H9 (cell line): ENCODE measurements at regions not wholly inside any gene's neighbourhood (a gene's known extent, or its start where the extent isn't known, plus 50 kb on each side); places are given as distances from the start of the nearest gene placed in this dataset.

Experiments used
- DNase-seq: peaks from one replicate; pipeline ENCODE4 v3.0.0-alpha.2; 2017
- H2AFZ ChIP-seq: one replicate; pipeline ENCODE4 v1.6.1; 2013; ENCODE audit warnings: mild to moderate bottlenecking, low read length, control low read depth, moderate library complexity
- H2AK5ac ChIP-seq: 2 replicates; pipeline ENCODE4 v1.6.1; 2013; ENCODE audit warnings: low read length, control low read depth, mixed read lengths; ENCODE audit not compliant: insufficient read length
- H2BK120ac ChIP-seq: one replicate; pipeline ENCODE4 v1.6.1; 2013; ENCODE audit warnings: low read depth, mild to moderate bottlenecking, low read length, control low read depth, inconsistent platforms; ENCODE audit not compliant: poor library complexity, severe bottlenecking
- H2BK12ac ChIP-seq: 2 replicates; pipeline ENCODE4 v1.6.1; 2013; ENCODE audit warnings: low read length, control low read depth, mixed read lengths, low read depth; ENCODE audit not compliant: insufficient read length
- H2BK15ac ChIP-seq: 2 replicates; pipeline ENCODE4 v1.6.1; 2013; ENCODE audit warnings: low read depth, low read length, control low read depth
- H2BK20ac ChIP-seq: one replicate; pipeline ENCODE4 v1.6.1; 2013; ENCODE audit warnings: low read depth, mild to moderate bottlenecking, low read length, control low read depth, inconsistent platforms; ENCODE audit not compliant: poor library complexity, severe bottlenecking
- H2BK5ac ChIP-seq: 2 replicates; pipeline ENCODE4 v1.6.1; 2013; ENCODE audit warnings: low read length, control low read depth, mixed read lengths; ENCODE audit not compliant: insufficient read length
- H3K14ac ChIP-seq: 2 replicates; pipeline ENCODE4 v1.6.1; 2013; ENCODE audit warnings: low read length, control low read depth; ENCODE audit not compliant: insufficient read depth
- H3K18ac ChIP-seq: 2 replicates; pipeline ENCODE4 v1.6.1; 2013; ENCODE audit warnings: low read depth, mild to moderate bottlenecking, mixed read lengths, low read length, control low read depth; ENCODE audit not compliant: insufficient read length
- H3K23ac ChIP-seq: 2 replicates; pipeline ENCODE4 v1.6.1; 2013; ENCODE audit warnings: low read length, control low read depth, mixed read lengths, low read depth; ENCODE audit not compliant: insufficient read length
- H3K23me2 ChIP-seq: 2 replicates; pipeline ENCODE4 v1.6.1; 2013; ENCODE audit warnings: low read depth, mild to moderate bottlenecking, mixed read lengths, low read length, control low read depth; ENCODE audit not compliant: insufficient read length, poor library complexity, severe bottlenecking
- H3K27ac ChIP-seq: 2 replicates; pipeline ENCODE4 v1.5.1; 2013; ENCODE audit warnings: low read length, control low read depth, mixed read lengths, low read depth; ENCODE audit not compliant: insufficient read length
- H3K27me3 ChIP-seq: 2 replicates; pipeline ENCODE4 v1.6.1; 2013; ENCODE audit warnings: low read length, control low read depth, inconsistent platforms; ENCODE audit not compliant: insufficient read depth
- H3K4ac ChIP-seq: 2 replicates; pipeline ENCODE4 v1.6.1; 2013; ENCODE audit warnings: low read depth, mild to moderate bottlenecking, control low read depth, inconsistent platforms, low read length, moderate library complexity
- H3K4me1 ChIP-seq: 2 replicates; pipeline ENCODE4 v1.6.1; 2013; ENCODE audit warnings: low read length, control low read depth, inconsistent platforms; ENCODE audit not compliant: insufficient read depth
- H3K4me2 ChIP-seq: 2 replicates; pipeline ENCODE4 v1.6.1; 2013; ENCODE audit warnings: low read length, control low read depth, mixed read lengths; ENCODE audit not compliant: insufficient read length, insufficient read depth
- H3K56ac ChIP-seq: 2 replicates; pipeline ENCODE4 v1.6.1; 2013; ENCODE audit warnings: low read depth, mild to moderate bottlenecking, mixed read lengths, low read length, control low read depth; ENCODE audit not compliant: insufficient read length
- H3K79me1 ChIP-seq: 2 replicates; pipeline ENCODE4 v1.6.1; 2013; ENCODE audit warnings: low read depth, mild to moderate bottlenecking, moderate library complexity, low read length, control low read depth, inconsistent platforms; ENCODE audit not compliant: insufficient read depth, poor library complexity, severe bottlenecking
- H3K79me2 ChIP-seq: 2 replicates; pipeline ENCODE4 v1.6.1; 2013; ENCODE audit warnings: low read length, control low read depth, inconsistent platforms; ENCODE audit not compliant: insufficient read depth
- H3K9ac ChIP-seq: 2 replicates; pipeline ENCODE4 v1.6.1; 2013; ENCODE audit warnings: low read length, control low read depth, mixed read lengths; ENCODE audit not compliant: insufficient read length; ENCODE audit errors: extremely low read depth
- H3K9me3 ChIP-seq: one replicate; pipeline ENCODE4 v1.6.1; 2013; ENCODE audit warnings: low read depth, low read length, inconsistent platforms; ENCODE audit not compliant: control insufficient read depth
- H3T11ph ChIP-seq: one replicate; pipeline ENCODE4 v1.6.1; 2013; ENCODE audit warnings: mild to moderate bottlenecking, low read length, control low read depth, inconsistent platforms
- H4K20me1 ChIP-seq: one replicate; pipeline ENCODE4 v1.6.1; 2013; ENCODE audit not compliant: control insufficient read depth, insufficient read length, insufficient read depth
- H4K5ac ChIP-seq: 2 replicates; pipeline ENCODE4 v1.6.1; 2013; ENCODE audit warnings: low read depth, mild to moderate bottlenecking, mixed read lengths, low read length, control low read depth; ENCODE audit not compliant: insufficient read length
- H4K8ac ChIP-seq: replicated peaks from 2 replicates; pipeline ENCODE4 v1.6.1; 2013; ENCODE audit warnings: low read length, control low read depth, mixed read lengths, low read depth; ENCODE audit not compliant: insufficient read length
- H4K91ac ChIP-seq: 2 replicates; pipeline ENCODE4 v1.6.1; 2013; ENCODE audit warnings: low read depth, mild to moderate bottlenecking, moderate library complexity, mixed read lengths, low read length, control low read depth; ENCODE audit not compliant: insufficient read length
- H3K27ac Mint-ChIP-seq, 3 experiments: 2 replicates in 2 of 3; 3 replicates in 1 of 3; pipeline ENCODE4 v1.8.0; 2020 to 2021; ENCODE audit warnings: mixed read lengths in 3 of 3, mild to moderate bottlenecking in 1 of 3, moderate library complexity in 1 of 3
- H3K27me3 Mint-ChIP-seq: 2 replicates; pipeline ENCODE4 v1.8.0; 2021; ENCODE audit warnings: low read depth, mild to moderate bottlenecking, moderate library complexity, mixed read lengths
- H3K36me3 Mint-ChIP-seq, 3 experiments: 2 replicates in 2 of 3; 3 replicates in 1 of 3; pipeline ENCODE4 v1.8.0; 2020 to 2021; ENCODE audit warnings: low read depth in 3 of 3, mixed read lengths in 3 of 3; ENCODE audit not compliant: insufficient read depth in 1 of 3
- H3K4me1 Mint-ChIP-seq, 2 experiments: 2 replicates each; pipeline ENCODE4 v1.8.0; 2020; ENCODE audit warnings: mixed read lengths in 2 of 2
- H3K4me3 Mint-ChIP-seq, 2 experiments: 2 replicates in 1 of 2; 3 replicates in 1 of 2; pipeline ENCODE4 v1.8.0; 2020 to 2021; ENCODE audit warnings: mild to moderate bottlenecking in 2 of 2, mixed read lengths in 2 of 2, moderate library complexity in 1 of 2
- H3K9me3 Mint-ChIP-seq, 2 experiments: 2 replicates in 1 of 2; 3 replicates in 1 of 2; pipeline ENCODE4 v1.8.0; 2020; ENCODE audit warnings: mild to moderate bottlenecking in 2 of 2, mixed read lengths in 2 of 2, moderate library complexity in 1 of 2
- CTCF ChIP-seq: fragments of 200-600 bp; sonication (generic); conservative IDR thresholded peaks from 3 replicates; pipeline ENCODE4 v1.8.0; 2021; ENCODE audit warnings: antibody characterized with exemption, mild to moderate bottlenecking
- WGBS: extraction: QIAGEN DNeasy Blood & Tissue Kit; methylation state at CpG from one replicate; pipeline ENCODE4 v1.1.7; 2013; ENCODE audit warnings: missing lambda C conversion rate, low lambda C conversion rate, mixed read lengths; ENCODE audit not compliant: insufficient read length; ENCODE audit errors: extremely low coverage; 5-methylcytosine and 5-hydroxymethylcytosine counted together

GRCh38 chr6:66199171-66199570, 492.1 kb upstream of the EYS start:
- no peak overlapping the region for H2BK5ac ChIP-seq
- H2AK5ac ChIP-seq = no peak overlapping the region
- no peak overlapping the region for H2BK12ac ChIP-seq
- Mint-ChIP-seq H3K4me1 (no peaks in the 10 kb centered on the region), H3K36me3 (peaks cover 5 to 15% (median 6%) of the 10 kb centered on the region in 3 experiments; a peak in 6 of 7 replicates), H3K9me3 (peaks cover 6 to 25% of the 10 kb centered on the region in 2 experiments), H3K4me3 (no peak overlapping the region), H3K27me3 (no peaks in the 10 kb centered on the region), H3K27ac (no peak overlapping the region)
- no peak overlapping the region for H3K27ac ChIP-seq
- no peaks in the 10 kb centered on the region for H3K9me3 ChIP-seq
- no peaks in the 10 kb centered on the region for H3K79me1 ChIP-seq
- no peaks in the 10 kb centered on the region for H3K27me3 ChIP-seq
- no peak overlapping the region for H3K56ac ChIP-seq
- no peak overlapping the region for H3K14ac ChIP-seq
- H2BK15ac ChIP-seq = no peak overlapping the region
- WGBS = no CpG with 5 or more reads among the region's 2 CpGs
- no peak overlapping the region for H2BK20ac ChIP-seq
- H3K4me2 ChIP-seq = no peak overlapping the region
- no peak overlapping the region for H4K8ac ChIP-seq
- H4K91ac ChIP-seq = no peak overlapping the region
- no peaks in the 10 kb centered on the region for H3K4me1 ChIP-seq
- H3T11ph ChIP-seq = no peak overlapping the region
- H3K4ac ChIP-seq = no peak overlapping the region
- no peak for TF ChIP-seq CTCF
- H4K5ac ChIP-seq = no peak overlapping the region
- H2AFZ ChIP-seq = no peak overlapping the region
- H3K9ac ChIP-seq = no peak overlapping the region
- no peak overlapping the region for H2BK120ac ChIP-seq
- no peak for DNase-seq
- H3K18ac ChIP-seq = no peak overlapping the region
- no peaks in the 10 kb centered on the region for H3K79me2 ChIP-seq
- no peaks in the 10 kb centered on the region for H3K23me2 ChIP-seq
- no peak overlapping the region for H3K23ac ChIP-seq
- no peaks in the 10 kb centered on the region for H4K20me1 ChIP-seq
